ENCODE measurements at regions not wholly inside any gene's neighbourhood (a gene's known extent, or its start where the extent isn't known, plus 50 kb on each side); places are given as distances from the start of the nearest gene placed in this dataset.

DNA sequence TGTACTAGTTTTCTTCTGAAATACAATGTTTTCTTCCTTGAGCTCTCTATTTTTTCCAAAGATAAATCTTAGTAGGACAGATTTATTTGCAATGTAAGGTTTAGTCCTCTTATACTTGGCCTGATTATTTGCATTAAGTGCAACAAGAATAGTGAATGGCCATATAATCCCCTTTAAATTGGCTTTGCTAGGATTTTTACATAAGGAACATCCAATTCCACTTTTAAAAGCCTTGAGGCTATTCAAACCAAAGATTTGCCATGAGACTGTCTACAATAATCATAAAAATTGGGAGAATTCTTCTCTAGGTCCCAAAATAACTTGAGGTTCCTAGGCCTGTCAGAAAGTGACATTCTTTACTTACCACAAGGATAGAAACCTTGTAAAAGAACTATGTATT, 128.6 kb upstream of the THSD7A start:
- TF ChIP-seq, protein P1, sequence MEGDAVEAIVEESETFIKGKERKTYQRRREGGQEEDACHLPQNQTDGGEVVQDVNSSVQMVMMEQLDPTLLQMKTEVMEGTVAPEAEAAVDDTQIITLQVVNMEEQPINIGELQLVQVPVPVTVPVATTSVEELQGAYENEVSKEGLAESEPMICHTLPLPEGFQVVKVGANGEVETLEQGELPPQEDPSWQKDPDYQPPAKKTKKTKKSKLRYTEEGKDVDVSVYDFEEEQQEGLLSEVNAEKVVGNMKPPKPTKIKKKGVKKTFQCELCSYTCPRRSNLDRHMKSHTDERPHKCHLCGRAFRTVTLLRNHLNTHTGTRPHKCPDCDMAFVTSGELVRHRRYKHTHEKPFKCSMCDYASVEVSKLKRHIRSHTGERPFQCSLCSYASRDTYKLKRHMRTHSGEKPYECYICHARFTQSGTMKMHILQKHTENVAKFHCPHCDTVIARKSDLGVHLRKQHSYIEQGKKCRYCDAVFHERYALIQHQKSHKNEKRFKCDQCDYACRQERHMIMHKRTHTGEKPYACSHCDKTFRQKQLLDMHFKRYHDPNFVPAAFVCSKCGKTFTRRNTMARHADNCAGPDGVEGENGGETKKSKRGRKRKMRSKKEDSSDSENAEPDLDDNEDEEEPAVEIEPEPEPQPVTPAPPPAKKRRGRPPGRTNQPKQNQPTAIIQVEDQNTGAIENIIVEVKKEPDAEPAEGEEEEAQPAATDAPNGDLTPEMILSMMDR (IDR thresholded peaks at IDR 0.05): no peak
- no peak for TF ChIP-seq POLR2A (IDR thresholded peaks at IDR 0.05)

All from adrenal gland (tissue), 5 donors.